GM12878 (cell line): ENCODE measurements at regions not wholly inside any gene's neighbourhood (a gene's known extent, or its start where the extent isn't known, plus 50 kb on each side); places are given as distances from the start of the nearest gene placed in this dataset.

Experiments used
- ATAC-seq: fragments of 200-7000 bp; cut with Tn5 transposase; 3 replicates; pipeline ENCODE4 v1.9.1; 2020; ENCODE audit warnings: mild to moderate bottlenecking, moderate library complexity
- BruUV-seq: library from RNA; stranded (reverse); fragments of 400-500 nt; replicated peaks from 2 replicates; lab custom pipeline; 2021; lab: Mats Ljungman, UMichigan
- CTCF ChIA-PET: fragments of 300-600 bp; sonication (Branson Sonifier 250); formaldehyde crosslinking; extraction: SDS; loops from one replicate; lab custom pipeline; 2021; ENCODE audit warnings: inconsistent platforms; lab: Yijun Ruan, JAX
- POLR2A ChIA-PET: fragments of 350-600 bp; formaldehyde crosslinking; extraction: SDS; loops from one replicate; lab custom pipeline; 2021; ENCODE audit warnings: inconsistent platforms; lab: Charles Lee
- RAD21 ChIA-PET: fragments of 300-600 bp; sonication (Branson Sonifier 250); formaldehyde crosslinking; loops from one replicate; lab custom pipeline; 2023; ENCODE audit warnings: antibody characterized with exemption; ENCODE audit not compliant: unreplicated experiment; lab: Charles Lee
- SMC1A ChIA-PET: fragments of 300-600 bp; sonication (Branson Sonifier 250); formaldehyde crosslinking; loops from one replicate; lab custom pipeline; 2023; ENCODE audit not compliant: unreplicated experiment, uncharacterized antibody; lab: Charles Lee
- DNase-seq: peaks from one replicate; pipeline ENCODE4 v3.0.0-alpha.2; 2011; ENCODE audit warnings: low read depth, low spot score
- FAIRE-seq: peaks from 3 replicates; lab custom pipeline; 2011; peaks lifted over from hg19 to GRCh38; lab: Jason Lieb, UNC
- H2AFZ ChIP-seq: 2 replicates; pipeline ENCODE4 v1.6.0; 2011; ENCODE audit warnings: low read depth, low read length, control low read depth; ENCODE audit not compliant: control insufficient read depth
- H3K27ac ChIP-seq: 2 replicates; pipeline ENCODE4 v1.5.1; 2011; ENCODE audit warnings: control low read depth; ENCODE audit not compliant: control insufficient read depth, insufficient read depth
- H3K27me3 ChIP-seq, 2 experiments: replicated peaks in 1 of 2; 2 replicates each; pipeline versions ENCODE4 v1.6.0 to v1.6.1; 2011; ENCODE audit warnings: low read length in 1 of 2; ENCODE audit not compliant: control insufficient read depth in 2 of 2, insufficient read depth in 2 of 2
- H3K36me3 ChIP-seq, 2 experiments: 2 replicates each; pipeline ENCODE4 v1.5.1; 2011; ENCODE audit warnings: low read length in 1 of 2; ENCODE audit not compliant: control insufficient read depth in 2 of 2, insufficient read depth in 2 of 2
- H3K4me1 ChIP-seq: 2 replicates; pipeline ENCODE4 v1.6.1; 2011; ENCODE audit warnings: mild to moderate bottlenecking, low read length, moderate library complexity, mixed read lengths; ENCODE audit not compliant: control insufficient read depth, insufficient read depth
- H3K4me2 ChIP-seq: 2 replicates; pipeline ENCODE4 v1.6.0; 2011; ENCODE audit warnings: control low read depth; ENCODE audit not compliant: control insufficient read depth, insufficient read depth
- H3K4me3 ChIP-seq: fragments of 200-600 bp; sonication (generic); 2 replicates; pipeline ENCODE4 v1.5.1; 2016
- H3K79me2 ChIP-seq: 2 replicates; pipeline ENCODE4 v1.6.0; 2011; ENCODE audit warnings: low read length; ENCODE audit not compliant: control insufficient read depth, insufficient read depth
- H3K9ac ChIP-seq: 2 replicates; pipeline ENCODE4 v1.8.0; 2011; ENCODE audit warnings: low read length, control low read depth, mixed read lengths; ENCODE audit not compliant: control insufficient read depth, insufficient read depth
- H3K9me3 ChIP-seq: replicated peaks from 3 replicates; pipeline ENCODE4 v1.5.1; 2011; ENCODE audit warnings: mild to moderate bottlenecking, low read length; ENCODE audit not compliant: control insufficient read depth, insufficient read depth
- H4K20me1 ChIP-seq: 2 replicates; pipeline ENCODE4 v1.6.0; 2011; ENCODE audit not compliant: control insufficient read depth, insufficient read depth
- EGR1 ChIP-seq, 2 experiments: IDR thresholded peaks; 1 replicate in 1 of 2; 2 replicates in 1 of 2; pipeline ENCODE4 v1.6.1; 2011 to 2012; ENCODE audit warnings: low read depth in 2 of 2, low read length in 2 of 2, borderline replicate concordance in 1 of 2, mild to moderate bottlenecking in 1 of 2, moderate library complexity in 1 of 2
- FOXK2 ChIP-seq: fragments of 450-650 bp; IDR thresholded peaks from 2 replicates; pipeline ENCODE4 v1.6.1; 2017; ENCODE audit warnings: mild to moderate bottlenecking, moderate library complexity
- GABPA ChIP-seq: IDR thresholded peaks from 2 replicates; pipeline ENCODE4 v1.6.1; 2014; ENCODE audit warnings: antibody characterized with exemption, low read depth, mild to moderate bottlenecking, inconsistent platforms
- JUND ChIP-seq: IDR thresholded peaks from 2 replicates; pipeline ENCODE4 v1.6.1; 2012; ENCODE audit warnings: low read depth, mild to moderate bottlenecking, low read length, improper control_type of control experiment, moderate library complexity
- MEF2A ChIP-seq: IDR thresholded peaks from 2 replicates; pipeline ENCODE4 v1.6.1; 2011; ENCODE audit warnings: low read depth, mild to moderate bottlenecking, low read length, moderate library complexity; ENCODE audit not compliant: insufficient read depth
- MYB ChIP-seq: fragments of 150-350 bp; IDR thresholded peaks from 2 replicates; pipeline ENCODE4 v1.6.1; 2014; ENCODE audit warnings: mild to moderate bottlenecking, low read depth, low read length, borderline replicate concordance
- NBN ChIP-seq: fragments of 450-650 bp; IDR thresholded peaks from 2 replicates; pipeline ENCODE4 v1.6.1; 2016
- RBBP5 ChIP-seq: fragments of 200-600 bp; sonication (generic); conservative IDR thresholded peaks from 2 replicates; pipeline ENCODE4 v1.6.1; 2016
- RELA ChIP-seq: fragments of 450-650 bp; IDR thresholded peaks from 2 replicates; pipeline ENCODE4 v1.8.0; 2014; ENCODE audit warnings: borderline replicate concordance; ENCODE audit not compliant: partially characterized antibody
- SMARCA5 ChIP-seq: fragments of 450-650 bp; IDR thresholded peaks from 2 replicates; pipeline ENCODE4 v1.6.1; 2017; ENCODE audit warnings: mild to moderate bottlenecking
- SMC3 ChIP-seq: IDR thresholded peaks from 2 replicates; pipeline ENCODE4 v1.6.1; 2011; ENCODE audit warnings: low read length, improper control_type of control experiment, borderline replicate concordance
- YY1 ChIP-seq: IDR thresholded peaks from 2 replicates; pipeline ENCODE4 v1.6.1; 2011; ENCODE audit warnings: low read depth, mild to moderate bottlenecking, low read length
- ZBTB4 ChIP-seq: fragments of 450-650 bp; formaldehyde crosslinking; IDR thresholded peaks from 2 replicates; pipeline ENCODE4 v1.4.0; 2022; ENCODE audit warnings: mild to moderate bottlenecking, moderate library complexity
- WGBS: methylation state at CpG from one replicate; pipeline ENCODE4 v1.1.6; 2016; ENCODE audit warnings: low lambda C conversion rate; ENCODE audit not compliant: insufficient replicate concordance, insufficient coverage; ENCODE audit errors: missing lambda C conversion rate; 5-methylcytosine and 5-hydroxymethylcytosine counted together
- in situ Hi-C: fragments of 300-500 bp; cut with MboI; formaldehyde crosslinking; loops from 9 replicates; pipeline ENCODE4 v1.14.3; 2018; ENCODE audit warnings: mixed read lengths
- intact Hi-C: fragments of 100-400 bp; cut with micrococcal nuclease; formaldehyde crosslinking; loops from one replicate; pipeline ENCODE4 v1.14.2; 2022; ENCODE audit not compliant: unreplicated experiment
- TF ChIP-seq, protein P1 (sequence below): fragments of 450-650 bp; IDR thresholded peaks from 2 replicates; pipeline ENCODE4 v1.6.1; 2017; ENCODE audit warnings: mild to moderate bottlenecking, low read depth, inconsistent platforms; ENCODE audit not compliant: poor library complexity, severe bottlenecking

GRCh38 chr4:25585901-25586523 is 69.6 kb upstream of the SLC34A2 start:
- ChIA-PET POLR2A (no interaction called here), SMC1A (no interaction called here), RAD21 (no interaction called here), CTCF (no interaction called here)
- ATAC-seq (no peak), FAIRE-seq (no peak), DNase-seq (no peak)
- Histone ChIP-seq H3K9ac (no peak overlapping the region), H3K4me1 (no peaks in the 10 kb centered on the region), H4K20me1 (no peaks in the 10 kb centered on the region; the same call in 1 of the 2 replicates), H3K79me2 (no peaks in the 10 kb centered on the region), H2AFZ (no peak overlapping the region), H3K36me3 (no peaks in the 10 kb centered on the region), H3K9me3 (no peaks in the 10 kb centered on the region), H3K4me3 (no peak overlapping the region), H3K27me3 (no peaks in the 10 kb centered on the region), H3K4me2 (no peak overlapping the region), H3K27ac (no peak overlapping the region)
- WGBS: 48% methylated on average over 9 of the region's 9 CpGs
- intact Hi-C loops (no loop called here), in situ Hi-C loops (no loop called here)
- BruUV-seq: no TSS peak
- TF ChIP-seq RBBP5: no peak

GRCh38 chr4:25588206-25588605 is 67.4 kb upstream of the SLC34A2 start:
- no peak for FAIRE-seq
- intact Hi-C loops (no loop called here), in situ Hi-C loops (no loop called here)
- POLR2A ChIA-PET: no interaction called here
- RAD21 ChIA-PET: no interaction called here
- no peak for ATAC-seq
- H4K20me1 ChIP-seq: no peaks in the 10 kb centered on the region; the same call in 1 of the 2 replicates
- CTCF ChIA-PET: no interaction called here
- no TSS peak for BruUV-seq
- 51% methylated on average over 7 of the region's 7 CpGs for WGBS
- H3K9me3 ChIP-seq: no peaks in the 10 kb centered on the region
- no peak for DNase-seq
- H3K9ac ChIP-seq: no peak overlapping the region
- H3K79me2 ChIP-seq: no peaks in the 10 kb centered on the region
- SMC1A ChIA-PET: no interaction called here
- no peaks in the 10 kb centered on the region for H3K27me3 ChIP-seq
- no peak overlapping the region for H3K27ac ChIP-seq
- H3K4me1 ChIP-seq: no peaks in the 10 kb centered on the region
- H3K4me3 ChIP-seq: no peak overlapping the region
- no peak overlapping the region for H3K4me2 ChIP-seq
- no peaks in the 10 kb centered on the region for H3K36me3 ChIP-seq
- no peak overlapping the region for H2AFZ ChIP-seq
- no peak for TF ChIP-seq YY1
- TF ChIP-seq SMARCA5: no peak
- TF ChIP-seq MYB: no peak
- TF ChIP-seq SMC3: no peak
- TF ChIP-seq ZBTB4: no peak
- no peak for TF ChIP-seq EGR1 (IDR thresholded peaks at IDR 0.05; ENCODE audit: borderline replicate concordance in 1 of 2, low read depth in 2 of 2, low read length in 2 of 2)
- no peak for TF ChIP-seq GABPA
- TF ChIP-seq FOXK2: no peak
- TF ChIP-seq, protein P1, sequence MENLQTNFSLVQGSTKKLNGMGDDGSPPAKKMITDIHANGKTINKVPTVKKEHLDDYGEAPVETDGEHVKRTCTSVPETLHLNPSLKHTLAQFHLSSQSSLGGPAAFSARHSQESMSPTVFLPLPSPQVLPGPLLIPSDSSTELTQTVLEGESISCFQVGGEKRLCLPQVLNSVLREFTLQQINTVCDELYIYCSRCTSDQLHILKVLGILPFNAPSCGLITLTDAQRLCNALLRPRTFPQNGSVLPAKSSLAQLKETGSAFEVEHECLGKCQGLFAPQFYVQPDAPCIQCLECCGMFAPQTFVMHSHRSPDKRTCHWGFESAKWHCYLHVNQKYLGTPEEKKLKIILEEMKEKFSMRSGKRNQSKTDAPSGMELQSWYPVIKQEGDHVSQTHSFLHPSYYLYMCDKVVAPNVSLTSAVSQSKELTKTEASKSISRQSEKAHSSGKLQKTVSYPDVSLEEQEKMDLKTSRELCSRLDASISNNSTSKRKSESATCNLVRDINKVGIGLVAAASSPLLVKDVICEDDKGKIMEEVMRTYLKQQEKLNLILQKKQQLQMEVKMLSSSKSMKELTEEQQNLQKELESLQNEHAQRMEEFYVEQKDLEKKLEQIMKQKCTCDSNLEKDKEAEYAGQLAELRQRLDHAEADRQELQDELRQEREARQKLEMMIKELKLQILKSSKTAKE: no peak
- no peak for TF ChIP-seq NBN
- no peak for TF ChIP-seq RELA
- TF ChIP-seq JUND: no peak
- TF ChIP-seq MEF2A: no peak
